ENCODE measurements at regions not wholly inside any gene's neighbourhood (a gene's known extent, or its start where the extent isn't known, plus 50 kb on each side); places are given as distances from the start of the nearest gene placed in this dataset.

- Histone ChIP-seq H3K4me2 (ENCODE audit: insufficient read depth in 1 of 2, low read depth in 2 of 2, low read length in 2 of 2) (no peak overlapping the region), H3K79me1 (ENCODE audit: low read depth, low read length) (no peaks in the 10 kb centered on the region), H2AFZ (ENCODE audit: low read length) (no peak overlapping the region), H3K9ac (replicated peaks in 1 of 4; ENCODE audit: extremely low read depth in 1 of 4, low read depth in 3 of 4, low read length in 3 of 4) (no peak overlapping the region), H3K79me2 (ENCODE audit: control insufficient read depth in 1 of 2, insufficient read depth in 2 of 2, low read length in 2 of 2) (no peaks in the 10 kb centered on the region), H3K4ac (replicated peaks; ENCODE audit: insufficient read length, low read depth, low read length) (no peak overlapping the region), H3K27ac (ENCODE audit: low read depth, low read length) (no peak overlapping the region), H2BK20ac (ENCODE audit: low read length) (no peak overlapping the region), H3K23me2 (ENCODE audit: low read depth, low read length) (no peaks in the 10 kb centered on the region), H3K27me3 (replicated peaks in 1 of 4; ENCODE audit: control insufficient read depth in 3 of 4, extremely low read depth in 1 of 4, insufficient read depth in 3 of 4, low read length in 3 of 4) (no peaks in the 10 kb centered on the region), H4K5ac (ENCODE audit: insufficient read length, low read depth, low read length) (no peak overlapping the region), H2BK12ac (ENCODE audit: low read depth, low read length) (no peak overlapping the region), H4K91ac (replicated peaks; ENCODE audit: insufficient read length, low read length) (no peak overlapping the region), H2AK5ac (ENCODE audit: low read depth, low read length) (no peak overlapping the region), H4K20me1 (replicated peaks in 1 of 2; ENCODE audit: control insufficient read depth in 1 of 2, insufficient read depth in 2 of 2, low read length in 2 of 2) (no peaks in the 10 kb centered on the region), H4K8ac (ENCODE audit: extremely low read depth, insufficient read depth, low read length) (no peak overlapping the region), H3K4me3 (ENCODE audit: extremely low read depth in 1 of 4, insufficient read depth in 2 of 4, low read depth in 3 of 4, low read length in 4 of 4) (no peak overlapping the region), H3K9me3 (ENCODE audit: insufficient read depth in 2 of 2, low read depth in 1 of 2, low read length in 1 of 2) (no peaks in the 10 kb centered on the region), H2BK5ac (ENCODE audit: low read depth, low read length) (no peak overlapping the region), H3K18ac (ENCODE audit: extremely low read depth, low read length) (no peak overlapping the region), H3K23ac (ENCODE audit: insufficient read length) (no peak overlapping the region), H3K4me1 (replicated peaks in 1 of 4; ENCODE audit: control insufficient read depth in 3 of 4, insufficient read depth in 4 of 4, low read length in 3 of 4) (no peaks in the 10 kb centered on the region), H3K56ac (replicated peaks; ENCODE audit: insufficient read length, low read depth, low read length) (no peak overlapping the region), H3K14ac (ENCODE audit: insufficient read length) (no peak overlapping the region), H3K36me3 (ENCODE audit: control insufficient read depth in 2 of 4, insufficient read depth in 4 of 4, low read length in 3 of 4) (no peaks in the 10 kb centered on the region), H2BK120ac (replicated peaks; ENCODE audit: low read depth, low read length) (no peak overlapping the region), H2BK15ac (ENCODE audit: low read length) (no peak overlapping the region)
- FAIRE-seq (no peak), DNase-seq (ENCODE audit: low read depth in 1 of 2, low spot score in 2 of 2) (no peak)
- ChIA-PET POLR2A (ENCODE audit: partially characterized antibody) (no interaction called here), CTCF (ENCODE audit: partially characterized antibody) (interaction anchor here (2.1 kb wide), 1 partner anchor 42 kb away, joined by 5 read pairs; no protein-coding TSS in a partner anchor)
- TF ChIP-seq NANOG (IDR thresholded peaks at IDR 0.05; ENCODE audit: insufficient read depth, low read depth, low read length, poor library complexity, severe bottlenecking) = no peak
- no peak for TF ChIP-seq BRCA1 (IDR thresholded peaks at IDR 0.05; ENCODE audit: low read depth, low read length)
- TF ChIP-seq KDM1A (IDR thresholded peaks at IDR 0.05; ENCODE audit: borderline replicate concordance, low read length) = no peak
- TF ChIP-seq E2F6 (IDR thresholded peaks at IDR 0.05) = no peak
- no peak for TF ChIP-seq CREB1 (IDR thresholded peaks at IDR 0.05)
- no peak for TF ChIP-seq RAD21 (IDR thresholded peaks at IDR 0.05 in 1 of 2, conservative IDR thresholded peaks at IDR 0.05 in 1 of 2; ENCODE audit: low read depth in 2 of 2, low read length in 2 of 2)
- TF ChIP-seq JUND (IDR thresholded peaks at IDR 0.05; ENCODE audit: low read length) = no peak
- TF ChIP-seq CHD2 (IDR thresholded peaks at IDR 0.05; ENCODE audit: low read length) = no peak
- TF ChIP-seq CEBPB (IDR thresholded peaks at IDR 0.05; ENCODE audit: low read depth, low read length) = no peak
- no peak for TF ChIP-seq CBX5 (IDR thresholded peaks at IDR 0.05; ENCODE audit: low read depth, low read length)
- WGBS, 2 experiments (ENCODE audit: extremely low coverage in 1 of 2, insufficient coverage in 1 of 2, insufficient read length in 1 of 2, insufficient replicate concordance in 2 of 2, low coverage in 1 of 2, low lambda C conversion rate in 2 of 2, missing lambda C conversion rate in 1 of 2) = 100% methylated on average over 1 of the region's 1 CpG; no CpG with 5 or more reads in 1 of the 2 experiments
Observed at GRCh38 chr3:21331857-21332256, 419.2 kb downstream of the ZNF385D start.
